A172 (cell line): ENCODE measurements at regions not wholly inside any gene's neighbourhood (a gene's known extent, or its start where the extent isn't known, plus 50 kb on each side); places are given as distances from the start of the nearest gene placed in this dataset.
"Not testable (repeated sequence)": the region's sequence is repeated elsewhere in the genome, so short reads cannot be mapped to it uniquely, and the experiment has no call there.

Experiments
- DNase-seq: peaks from one replicate; pipeline ENCODE4 v3.0.0-alpha.2; 2015; ENCODE audit warnings: low spot score

- DNase-seq: not testable (repeated sequence)
Measured at GRCh38 chr14:19346074-19346480, 88.1 kb downstream of the POTEG start.

GRCh38 chr14:19346636-19347035 is 87.5 kb downstream of the POTEG start:
- not testable (repeated sequence) for DNase-seq

- DNase-seq: not testable (repeated sequence)
Measured at GRCh38 chr14:19347112-19347511, 87.0 kb downstream of the POTEG start.
